ENCODE measurements at regions not wholly inside any gene's neighbourhood (a gene's known extent, or its start where the extent isn't known, plus 50 kb on each side); places are given as distances from the start of the nearest gene placed in this dataset.

GRCh38 chr6:105807905-105808304 lies 278.2 kb upstream of the PRDM1 start:
- DNase-seq: no peak

GRCh38 chr6:105806486-105806920 lies 279.6 kb upstream of the PRDM1 start:
- no peak for DNase-seq

GRCh38 chr6:105805501-105806023 lies 280.6 kb upstream of the PRDM1 start:
- no peak for DNase-seq

GRCh38 chr6:105804424-105804823 lies 281.7 kb upstream of the PRDM1 start:
- DNase-seq: no peak

- no peak for DNase-seq
Measured at GRCh38 chr6:105804000-105804399, 282.1 kb upstream of the PRDM1 start.

- no peak for DNase-seq
Measured at GRCh38 chr6:105803442-105803841, 282.7 kb upstream of the PRDM1 start.

GRCh38 chr6:105802703-105803102 lies 283.4 kb upstream of the PRDM1 start:
- DNase-seq: no peak

- no peak for DNase-seq
Measured at GRCh38 chr6:105800871-105801270, 285.3 kb upstream of the PRDM1 start.

- no peak for DNase-seq
Measured at GRCh38 chr6:105800398-105800797, 285.7 kb upstream of the PRDM1 start.

GRCh38 chr6:105799056-105799455 lies 287.1 kb upstream of the PRDM1 start:
- no peak for DNase-seq

GRCh38 chr6:105797983-105798453 lies 288.1 kb upstream of the PRDM1 start:
- no peak for DNase-seq

GRCh38 chr6:105797286-105797979 lies 288.7 kb upstream of the PRDM1 start:
- no peak for DNase-seq

- DNase-seq: no peak
Measured at GRCh38 chr6:105795913-105796517, 290.1 kb upstream of the PRDM1 start.

- no peak for DNase-seq
Measured at GRCh38 chr6:105795366-105795765, 290.8 kb upstream of the PRDM1 start.

GRCh38 chr6:105794870-105795269 lies 291.3 kb upstream of the PRDM1 start:
- no peak for DNase-seq

- no peak for DNase-seq
Measured at GRCh38 chr6:105794239-105794638, 291.9 kb upstream of the PRDM1 start.

- no peak for DNase-seq
Measured at GRCh38 chr6:105793130-105793529, 293.0 kb upstream of the PRDM1 start.

GRCh38 chr6:105791583-105792318 lies 294.4 kb upstream of the PRDM1 start:
- DNase-seq: no peak

- DNase-seq: no peak
Measured at GRCh38 chr6:105791179-105791578, 295.0 kb upstream of the PRDM1 start.

GRCh38 chr6:105790635-105791034 lies 295.5 kb upstream of the PRDM1 start:
- DNase-seq: no peak

GRCh38 chr6:105789935-105790334 lies 296.2 kb upstream of the PRDM1 start:
- no peak for DNase-seq

- no peak for DNase-seq
Measured at GRCh38 chr6:105787747-105788146, 298.4 kb upstream of the PRDM1 start.

- DNase-seq: no peak
Measured at GRCh38 chr6:105786890-105787655, 299.1 kb upstream of the PRDM1 start.

Measured in NCI-H1436 (cell line).